GM18519 (cell line): ENCODE measurements at regions not wholly inside any gene's neighbourhood (a gene's known extent, or its start where the extent isn't known, plus 50 kb on each side); places are given as distances from the start of the nearest gene placed in this dataset.

Experiments
- ATAC-seq: cut with Tn5 transposase; IDR thresholded peaks from one replicate; pipeline ENCODE4 v1.9.1; 2021; ENCODE audit warnings: mild to moderate bottlenecking, moderate library complexity; ENCODE audit not compliant: unreplicated experiment, low FRiP score

DNA sequence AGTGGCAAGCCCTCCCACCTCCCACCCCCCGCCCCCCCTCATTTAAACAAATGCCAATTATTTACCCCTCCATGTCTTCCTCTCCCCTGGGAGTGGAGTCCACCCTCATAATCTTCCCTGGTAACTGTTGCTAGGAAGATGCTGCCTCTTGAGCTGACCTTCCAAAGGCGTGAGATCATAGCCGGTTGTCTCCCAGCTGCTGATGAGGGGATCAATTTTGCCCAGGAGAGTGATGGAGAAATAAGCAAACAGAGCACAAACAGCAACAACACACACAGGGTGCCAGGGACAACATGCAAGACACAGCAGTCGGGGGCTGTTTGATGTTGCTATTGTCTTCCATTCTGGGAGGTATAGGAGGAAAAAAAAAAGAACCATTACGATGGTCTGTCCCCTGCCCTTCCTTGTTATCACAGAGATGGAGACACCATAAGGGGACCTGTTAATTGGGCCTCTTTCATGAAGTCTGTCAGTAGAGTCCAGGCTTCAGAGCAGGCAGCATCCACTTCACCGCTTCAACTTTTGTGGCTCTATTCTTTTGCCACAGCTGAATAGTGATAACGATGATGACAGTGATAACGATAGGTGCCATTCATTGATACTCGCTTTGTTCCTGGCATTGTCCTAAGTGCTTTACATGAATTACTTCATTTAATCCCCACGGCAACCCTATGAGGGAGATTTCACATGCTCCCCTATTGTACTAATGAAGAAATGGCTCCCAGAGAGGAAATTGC, 76.9 kb upstream of the RGMA start:
- ATAC-seq: no peak

DNA sequence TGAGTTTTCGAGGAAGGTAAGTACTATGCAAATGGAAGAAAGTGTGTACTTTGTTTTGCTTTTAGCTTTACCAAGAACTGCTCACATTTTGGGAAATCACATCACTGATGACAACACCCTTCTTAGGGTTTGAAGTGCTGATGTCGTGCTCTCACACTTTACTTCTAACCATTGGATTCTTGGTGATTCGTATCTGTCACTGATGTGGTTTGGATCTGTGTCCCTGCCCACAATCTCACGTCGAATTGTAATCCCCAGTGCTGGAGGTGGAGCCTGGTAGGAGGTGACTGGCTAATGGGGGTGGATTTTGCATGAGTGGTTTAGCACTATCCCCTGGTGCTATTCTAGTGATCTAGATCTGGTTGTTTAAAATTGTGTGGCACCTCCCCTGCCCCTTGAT, 75.4 kb upstream of the RGMA start:
- no peak for ATAC-seq

DNA sequence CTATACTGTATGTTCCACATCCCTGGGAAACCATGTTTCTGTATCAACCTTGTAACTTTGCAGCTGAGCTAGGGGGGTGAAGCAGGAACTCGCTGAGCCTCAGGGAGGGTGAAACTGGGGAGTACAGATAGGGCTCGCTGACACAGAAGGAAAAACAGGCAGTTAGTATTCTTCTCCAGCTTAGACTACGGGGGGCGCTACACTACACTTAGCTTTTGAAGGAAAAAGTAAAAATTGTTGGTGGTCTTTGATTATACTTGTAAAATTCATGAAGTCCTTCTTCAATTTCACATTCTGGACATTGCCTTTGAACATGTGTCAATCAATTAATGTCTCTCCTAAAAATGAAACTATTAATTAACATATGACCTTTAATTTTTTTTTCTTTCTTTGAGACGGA, 73.5 kb upstream of the RGMA start:
- no peak for ATAC-seq

DNA sequence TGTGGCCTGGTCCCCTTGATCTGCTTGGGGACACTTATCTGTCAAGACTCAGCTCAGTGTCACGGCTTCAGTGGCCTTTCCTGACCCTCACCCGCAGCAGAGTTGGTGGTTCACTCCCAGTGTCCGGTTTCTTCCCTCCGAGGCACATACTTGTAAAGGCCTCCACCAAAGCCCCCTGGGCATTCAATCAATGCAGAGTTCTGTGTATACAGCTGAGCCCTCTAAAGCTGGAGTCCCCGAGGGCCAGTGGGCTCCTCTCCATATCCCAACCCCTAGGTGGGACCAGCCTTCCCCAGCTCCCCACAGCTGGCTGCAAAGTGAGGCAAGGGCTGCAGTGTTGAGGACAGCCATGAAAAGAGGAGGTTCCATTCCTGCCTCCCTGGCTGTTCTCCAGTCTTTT, 70.9 kb upstream of the RGMA start:
- ATAC-seq: no peak

- no peak for ATAC-seq
Observed at GRCh38 chr15:93158097-93158900, 69.3 kb upstream of the RGMA start.

- ATAC-seq: no peak
Observed at GRCh38 chr15:93154666-93155065, 65.7 kb upstream of the RGMA start.

GRCh38 chr15:93152951-93153350, 63.9 kb upstream of the RGMA start:
- ATAC-seq: no peak

GRCh38 chr15:93152360-93152759, 63.3 kb upstream of the RGMA start:
- no peak for ATAC-seq

DNA sequence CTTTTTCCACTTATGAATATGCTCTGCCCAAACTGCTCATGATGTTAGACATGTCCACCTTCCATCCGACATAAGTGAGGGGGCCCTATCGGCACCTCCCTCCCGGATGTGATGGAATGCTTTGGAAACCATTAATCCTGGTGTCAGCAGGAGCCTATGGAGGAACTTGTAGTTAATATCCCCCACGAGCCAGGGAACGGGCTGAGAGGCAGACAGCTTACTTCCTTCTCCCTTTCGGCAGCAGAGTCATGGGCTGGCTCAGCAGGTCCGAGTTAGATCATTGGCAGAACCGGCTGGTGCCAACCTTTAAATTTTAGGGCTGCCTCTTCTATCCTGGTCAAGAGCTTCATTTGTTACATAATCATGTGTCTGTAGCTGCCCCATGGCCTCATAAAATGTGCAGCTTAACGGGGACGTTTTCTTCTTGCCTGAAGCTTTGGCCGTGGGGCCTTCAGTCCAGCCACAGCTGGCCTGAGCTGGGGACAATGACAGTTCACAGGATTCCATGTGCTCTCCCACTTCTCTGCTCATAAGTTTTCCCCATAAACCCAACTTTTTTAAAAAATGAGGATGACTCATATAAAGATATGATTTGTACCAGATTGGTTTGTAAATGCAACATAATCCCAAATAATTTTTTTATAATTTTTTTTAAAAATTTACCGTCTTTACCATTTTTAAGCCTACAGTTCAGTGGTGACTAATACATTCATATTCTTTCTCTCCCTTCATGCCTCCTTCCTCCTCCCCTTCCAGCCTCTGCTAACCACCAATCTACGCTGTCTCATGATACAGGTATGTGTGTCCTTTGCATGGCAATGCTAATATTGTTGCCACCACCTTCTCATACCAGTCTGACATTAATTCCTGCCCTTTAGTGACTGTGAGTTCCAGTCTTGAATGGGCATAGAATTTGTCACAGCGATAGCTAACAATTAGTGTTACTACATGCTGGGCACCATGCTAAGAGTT, 62.2 kb upstream of the RGMA start:
- no peak for ATAC-seq

GRCh38 chr15:93146601-93147000, 57.6 kb upstream of the RGMA start:
- ATAC-seq: no peak

DNA sequence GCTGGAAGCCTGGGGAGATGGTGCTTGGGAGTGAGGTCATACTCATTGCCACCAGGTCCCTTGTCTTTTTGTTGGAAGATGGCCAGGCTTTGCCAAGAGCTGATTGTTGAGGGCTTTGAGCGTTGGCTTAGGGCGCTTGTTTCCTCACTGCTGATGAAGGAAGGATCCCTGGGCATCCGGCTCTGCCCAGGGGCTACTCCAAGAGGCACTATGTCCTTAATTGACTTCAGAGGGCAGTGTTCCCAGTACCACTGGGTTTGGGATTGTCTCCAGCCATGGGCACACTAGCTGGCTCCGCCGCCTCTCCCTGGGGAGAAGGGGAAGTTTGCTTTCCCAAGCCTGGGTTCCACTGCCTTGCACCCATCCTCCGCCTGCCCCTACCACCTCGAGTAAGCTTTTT, 57.2 kb upstream of the RGMA start:
- ATAC-seq: no peak

DNA sequence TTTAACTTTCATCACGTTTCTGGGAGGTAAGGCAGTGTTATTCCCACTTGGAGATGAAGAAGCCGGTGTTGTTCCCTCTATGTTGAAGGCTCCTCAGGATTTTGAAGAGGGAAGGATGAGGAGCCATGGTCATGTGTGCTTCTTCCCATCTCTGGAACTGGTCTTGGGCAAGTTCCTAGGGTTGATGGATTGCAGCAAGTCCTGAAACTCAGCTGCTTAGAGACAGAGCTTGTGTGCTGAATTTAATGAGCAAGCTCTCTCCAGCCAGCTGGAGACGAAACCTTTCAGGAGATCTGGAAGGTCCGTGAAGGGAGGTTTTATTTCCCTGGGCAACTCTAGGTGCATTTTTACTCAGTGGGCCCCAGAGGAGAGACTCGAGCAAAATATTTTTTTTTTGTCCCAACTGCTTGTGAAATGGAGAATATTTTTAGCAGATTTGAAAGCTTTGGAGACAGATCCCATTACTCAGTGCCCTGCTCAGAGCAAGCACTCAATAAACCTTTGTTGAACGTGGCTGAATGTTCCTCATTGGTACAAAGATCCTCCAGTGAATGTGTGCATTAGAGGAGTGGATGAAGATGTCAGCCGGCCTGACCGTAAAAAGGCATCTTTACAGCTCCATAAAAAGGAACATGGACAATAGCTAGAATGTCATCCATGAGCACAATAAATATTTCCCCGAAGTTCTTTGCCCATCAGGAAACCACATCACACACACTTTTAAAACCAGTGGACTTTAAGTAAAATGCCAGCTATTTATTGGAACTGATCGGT, 55.6 kb upstream of the RGMA start:
- no peak for ATAC-seq

DNA sequence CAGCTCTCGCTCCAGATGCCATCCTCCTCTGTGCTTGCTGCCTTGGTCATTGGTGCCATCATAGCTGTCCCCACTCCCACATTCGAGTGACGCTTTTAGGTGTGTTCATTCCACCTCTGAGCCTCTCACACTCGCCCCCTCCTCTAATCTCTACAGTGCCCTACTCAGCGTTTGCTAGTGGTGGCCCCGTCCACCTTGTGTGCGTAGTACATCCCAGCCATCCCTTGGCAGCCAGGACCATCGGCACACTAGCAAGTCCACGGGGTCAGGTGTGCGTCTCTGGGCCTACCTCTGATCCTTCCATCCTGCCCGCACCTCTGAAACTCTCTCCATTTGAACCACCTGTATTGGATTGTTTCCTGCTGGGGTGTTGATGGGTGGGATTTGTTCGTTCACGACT, 54.2 kb upstream of the RGMA start:
- no peak for ATAC-seq

DNA sequence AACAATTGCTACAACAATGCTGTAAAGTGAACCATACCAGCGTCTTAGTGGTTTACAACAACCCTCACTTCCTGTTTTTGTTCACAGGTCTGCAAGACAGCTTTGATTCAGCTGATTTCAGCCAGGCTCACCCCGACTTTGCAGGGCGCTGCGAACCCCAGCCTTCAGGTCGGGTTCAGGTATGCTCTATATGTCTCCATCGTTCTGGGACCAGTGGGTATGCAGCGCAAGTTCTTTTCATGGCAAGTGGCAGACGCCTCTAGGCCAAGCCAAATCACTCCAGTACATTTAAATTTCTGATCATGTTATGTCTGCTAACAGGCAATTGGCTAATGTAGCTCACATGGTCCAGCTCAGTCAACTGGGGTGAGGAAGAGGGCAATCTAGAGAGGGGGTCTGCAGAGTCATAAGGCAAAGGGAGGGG, 52.4 kb upstream of the RGMA start:
- ATAC-seq: peak; percentile 77

DNA sequence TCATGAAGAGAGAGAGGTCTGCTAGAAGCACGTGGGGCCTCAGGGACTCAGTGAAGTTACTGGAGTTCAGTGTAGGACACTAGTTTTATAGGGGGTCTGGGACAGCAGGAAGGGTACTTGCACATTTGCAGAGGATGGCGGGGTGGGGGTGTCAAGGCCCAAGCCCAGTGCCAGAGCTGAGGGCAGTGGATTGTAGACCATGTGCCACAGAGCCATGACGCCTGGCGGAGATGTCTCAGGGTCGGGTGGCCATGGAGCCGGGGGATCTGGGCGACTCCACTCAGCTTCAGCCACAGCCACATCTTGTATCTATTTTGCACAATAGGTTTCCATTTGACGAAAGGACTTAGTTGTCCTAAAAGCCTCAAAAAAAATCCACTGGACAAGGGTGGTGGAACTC, 50.4 kb upstream of the RGMA start:
- ATAC-seq: no peak

DNA sequence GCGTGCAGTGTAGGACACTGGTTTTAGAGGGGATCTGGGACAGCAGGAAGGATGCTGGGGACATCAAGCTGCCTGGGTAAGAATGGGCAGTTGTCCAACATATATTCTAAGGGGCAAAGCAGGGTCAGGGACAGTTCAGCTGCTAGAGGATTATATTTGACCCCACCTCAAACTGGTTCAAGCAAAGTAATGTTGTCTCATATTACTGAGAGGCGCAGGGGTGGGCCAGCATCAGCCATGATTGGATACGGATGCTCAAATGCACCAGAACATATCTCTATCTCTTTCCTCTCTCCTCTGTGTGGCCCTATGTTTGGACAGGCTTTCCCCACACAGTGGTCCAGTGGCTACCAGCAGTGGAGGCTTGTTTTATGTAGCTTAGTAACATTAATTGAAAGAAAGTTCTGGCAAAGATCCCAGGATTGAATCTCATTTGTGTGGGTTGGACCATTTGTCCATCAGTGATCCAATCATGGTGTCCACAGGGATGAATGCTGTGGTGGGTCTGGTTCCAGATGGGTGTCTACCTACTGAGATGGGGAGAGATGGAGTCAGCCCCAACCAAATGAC, 49.8 kb upstream of the RGMA start:
- no peak for ATAC-seq
